Panc1 (cell line): ENCODE measurements at regions not wholly inside any gene's neighbourhood (a gene's known extent, or its start where the extent isn't known, plus 50 kb on each side); places are given as distances from the start of the nearest gene placed in this dataset.

ENCODE experiments used
- ATAC-seq: fragments of 200-7000 bp; cut with Tn5 transposase; 2 replicates; pipeline ENCODE4 v1.9.1; 2020; ENCODE audit warnings: mild to moderate bottlenecking, moderate library complexity
- BruUV-seq: library from RNA; stranded (reverse); fragments of 400-500 nt; replicated peaks from 2 replicates; lab custom pipeline; 2021; lab: Mats Ljungman, UMichigan
- CTCF ChIA-PET: fragments of 300-600 bp; sonication (Branson Sonifier 250); formaldehyde crosslinking; loops from one replicate; lab custom pipeline; 2022; ENCODE audit warnings: antibody characterized with exemption; lab: Charles Lee
- POLR2A ChIA-PET: fragments of 300-600 bp; sonication (Branson Sonifier 250); formaldehyde crosslinking; loops from one replicate; lab custom pipeline; 2022; ENCODE audit warnings: antibody characterized with exemption; lab: Charles Lee
- DNase-seq: peaks from one replicate; pipeline ENCODE4 v3.0.0-alpha.2; 2010; ENCODE audit warnings: low read depth, low spot score
- H3K27ac ChIP-seq: 2 replicates; pipeline ENCODE4 v1.5.1; 2011; ENCODE audit warnings: mild to moderate bottlenecking, low read length, inconsistent platforms
- H3K27me3 ChIP-seq: fragments of 200-500 bp; sonication (Bioruptor generic); 2 replicates; pipeline ENCODE4 v1.6.0; 2014; ENCODE audit warnings: low read length, inconsistent platforms; ENCODE audit not compliant: control insufficient read depth, insufficient read depth
- H3K36me3 ChIP-seq: fragments of 200-500 bp; sonication (Bioruptor generic); 2 replicates; pipeline ENCODE4 v1.5.1; 2014; ENCODE audit warnings: inconsistent platforms, mild to moderate bottlenecking, low read length, moderate library complexity; ENCODE audit not compliant: control insufficient read depth, insufficient read depth
- H3K4me1 ChIP-seq: 2 replicates; pipeline ENCODE4 v1.5.1; 2011; ENCODE audit warnings: inconsistent platforms, mild to moderate bottlenecking, low read length, moderate library complexity; ENCODE audit not compliant: control insufficient read depth, insufficient read depth
- H3K4me3 ChIP-seq, 2 experiments: 2 replicates each; pipeline ENCODE4 v1.5.1; 2011 to 2012; ENCODE audit warnings: low read depth in 2 of 2, low read length in 2 of 2, mild to moderate bottlenecking in 2 of 2, inconsistent platforms in 1 of 2, moderate library complexity in 1 of 2
- H3K9me3 ChIP-seq: fragments of 200-500 bp; sonication (Bioruptor generic); 2 replicates; pipeline ENCODE4 v1.5.1; 2014; ENCODE audit warnings: low read depth, mild to moderate bottlenecking, inconsistent platforms, low read length, moderate library complexity; ENCODE audit not compliant: control insufficient read depth, insufficient read depth
- POLR2AphosphoS5 ChIP-seq: IDR thresholded peaks from 2 replicates; pipeline ENCODE4 v1.6.1; 2012; ENCODE audit warnings: mild to moderate bottlenecking, low read depth, low read length, moderate library complexity
- SIN3A ChIP-seq: IDR thresholded peaks from 2 replicates; pipeline ENCODE4 v1.6.1; 2012; ENCODE audit warnings: low read depth, mild to moderate bottlenecking, low read length, moderate library complexity, borderline replicate concordance; ENCODE audit not compliant: insufficient read depth
- TCF7L2 ChIP-seq: IDR thresholded peaks from 2 replicates; pipeline ENCODE4 v1.6.1; 2011; ENCODE audit warnings: mild to moderate bottlenecking, low read depth, low read length, inconsistent platforms
- in situ Hi-C: cut with HindIII; loops from 2 replicates; pipeline ENCODE4 v1.10.0; 2016; ENCODE audit warnings: low sequenced_read_pairs, low pct_unique_long_range_greater_than_20kb
- intact Hi-C: fragments of 100-400 bp; cut with micrococcal nuclease; formaldehyde crosslinking; loops from one replicate; pipeline ENCODE4 v1.10.0; 2022; ENCODE audit not compliant: unreplicated experiment
- TF ChIP-seq, protein P1 (sequence below), 2 experiments: IDR thresholded peaks; 2 replicates each; pipeline ENCODE4 v1.6.1; 2011 to 2012; ENCODE audit warnings: low read depth in 2 of 2, control low read depth in 1 of 2, low read length in 1 of 2, mild to moderate bottlenecking in 1 of 2, moderate library complexity in 1 of 2; ENCODE audit not compliant: insufficient read depth in 1 of 2
- TF ChIP-seq, protein P2 (sequence below): fragments of 450-650 bp; IDR thresholded peaks from 2 replicates; pipeline ENCODE4 v1.5.1; 2017; ENCODE audit warnings: mild to moderate bottlenecking

DNA sequence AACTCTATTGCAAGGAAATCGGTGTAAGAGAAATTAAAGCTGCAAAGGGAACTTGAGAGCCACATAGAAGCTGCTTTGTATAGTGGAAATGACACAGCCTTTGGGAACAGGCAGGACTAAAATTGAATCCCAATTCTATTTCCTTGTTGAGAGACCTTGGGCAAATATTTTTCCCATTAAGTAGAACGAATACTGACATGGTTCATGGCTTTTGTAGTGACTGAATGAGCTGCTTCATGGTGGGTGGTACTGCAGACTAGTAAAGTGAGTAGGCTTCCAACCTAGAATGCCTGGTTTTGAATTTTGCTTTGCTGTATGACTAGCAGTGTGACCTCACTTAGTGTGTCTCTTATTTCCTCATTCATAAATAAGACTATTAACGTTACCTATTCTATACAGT, 182.2 kb upstream of the KCNIP4 start:
- no peaks in the 10 kb centered on the region for H3K27me3 ChIP-seq
- in situ Hi-C loops (no loop called here), intact Hi-C loops (no loop called here)
- TF ChIP-seq, protein P1, sequence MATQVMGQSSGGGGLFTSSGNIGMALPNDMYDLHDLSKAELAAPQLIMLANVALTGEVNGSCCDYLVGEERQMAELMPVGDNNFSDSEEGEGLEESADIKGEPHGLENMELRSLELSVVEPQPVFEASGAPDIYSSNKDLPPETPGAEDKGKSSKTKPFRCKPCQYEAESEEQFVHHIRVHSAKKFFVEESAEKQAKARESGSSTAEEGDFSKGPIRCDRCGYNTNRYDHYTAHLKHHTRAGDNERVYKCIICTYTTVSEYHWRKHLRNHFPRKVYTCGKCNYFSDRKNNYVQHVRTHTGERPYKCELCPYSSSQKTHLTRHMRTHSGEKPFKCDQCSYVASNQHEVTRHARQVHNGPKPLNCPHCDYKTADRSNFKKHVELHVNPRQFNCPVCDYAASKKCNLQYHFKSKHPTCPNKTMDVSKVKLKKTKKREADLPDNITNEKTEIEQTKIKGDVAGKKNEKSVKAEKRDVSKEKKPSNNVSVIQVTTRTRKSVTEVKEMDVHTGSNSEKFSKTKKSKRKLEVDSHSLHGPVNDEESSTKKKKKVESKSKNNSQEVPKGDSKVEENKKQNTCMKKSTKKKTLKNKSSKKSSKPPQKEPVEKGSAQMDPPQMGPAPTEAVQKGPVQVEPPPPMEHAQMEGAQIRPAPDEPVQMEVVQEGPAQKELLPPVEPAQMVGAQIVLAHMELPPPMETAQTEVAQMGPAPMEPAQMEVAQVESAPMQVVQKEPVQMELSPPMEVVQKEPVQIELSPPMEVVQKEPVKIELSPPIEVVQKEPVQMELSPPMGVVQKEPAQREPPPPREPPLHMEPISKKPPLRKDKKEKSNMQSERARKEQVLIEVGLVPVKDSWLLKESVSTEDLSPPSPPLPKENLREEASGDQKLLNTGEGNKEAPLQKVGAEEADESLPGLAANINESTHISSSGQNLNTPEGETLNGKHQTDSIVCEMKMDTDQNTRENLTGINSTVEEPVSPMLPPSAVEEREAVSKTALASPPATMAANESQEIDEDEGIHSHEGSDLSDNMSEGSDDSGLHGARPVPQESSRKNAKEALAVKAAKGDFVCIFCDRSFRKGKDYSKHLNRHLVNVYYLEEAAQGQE (IDR thresholded peaks at IDR 0.05; ENCODE audit: insufficient read depth in 1 of 2, low read depth in 2 of 2, low read length in 1 of 2) = no peak
- TF ChIP-seq POLR2AphosphoS5 (no peak), TCF7L2 (no peak), SIN3A (no peak)
- H3K9me3 ChIP-seq = no peaks in the 10 kb centered on the region
- H3K36me3 ChIP-seq = no peaks in the 10 kb centered on the region
- no peak overlapping the region for H3K27ac ChIP-seq
- no peaks in the 10 kb centered on the region for H3K4me1 ChIP-seq
- CTCF ChIA-PET = interaction anchor here (0.5 kb wide), 1 partner anchor 460 kb away, joined by 3 read pairs; no protein-coding TSS in a partner anchor
- POLR2A ChIA-PET = no interaction called here
- BruUV-seq = no TSS peak
- H3K4me3 ChIP-seq = no peak overlapping the region
- no peak for DNase-seq
- ATAC-seq = no peak

DNA sequence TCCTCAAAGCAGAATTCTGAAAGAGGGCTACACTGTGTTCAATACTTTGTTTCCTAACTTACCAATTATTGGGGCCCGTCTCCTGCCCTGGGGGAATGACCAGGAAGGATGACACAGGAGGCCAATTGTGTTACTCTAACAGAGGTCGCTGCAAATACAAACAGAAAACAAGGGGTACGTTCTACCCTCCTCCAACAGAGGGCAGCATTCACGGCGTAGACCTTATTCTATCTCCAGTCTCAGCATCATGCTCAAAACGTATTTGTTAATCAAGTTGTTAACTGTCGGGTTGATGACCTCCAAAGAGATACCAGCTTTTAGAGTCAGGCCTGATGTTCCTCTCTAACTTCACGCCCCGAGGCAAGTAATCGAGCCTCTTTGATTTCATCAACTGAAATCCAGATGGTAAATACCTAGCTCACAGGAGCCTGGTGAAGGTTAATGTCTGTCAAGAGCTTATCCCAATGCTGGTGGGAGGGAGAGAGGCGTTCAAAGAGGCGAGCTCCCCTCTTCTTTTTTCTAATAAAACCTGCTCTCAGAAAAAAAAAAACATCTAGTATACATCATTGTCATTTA, 181.0 kb upstream of the KCNIP4 start:
- no peak for ATAC-seq
- peak; percentile 10 for DNase-seq
- intact Hi-C loops (no loop called here), in situ Hi-C loops (no loop called here)
- no peak overlapping the region for H3K27ac ChIP-seq
- no peak overlapping the region for H3K4me3 ChIP-seq
- ChIA-PET POLR2A (no interaction called here), CTCF (interaction anchor here (0.7 kb wide), 1 partner anchor 260 kb away, joined by 5 read pairs; no protein-coding TSS in a partner anchor)
- no TSS peak for BruUV-seq
- no peaks in the 10 kb centered on the region for H3K4me1 ChIP-seq
- no peaks in the 10 kb centered on the region for H3K27me3 ChIP-seq
- H3K9me3 ChIP-seq = no peaks in the 10 kb centered on the region
- TF ChIP-seq, protein P1 (IDR thresholded peaks at IDR 0.05; ENCODE audit: insufficient read depth in 1 of 2, low read depth in 2 of 2, low read length in 1 of 2) = no peak
- TF ChIP-seq SIN3A (no peak), TCF7L2 (no peak), POLR2AphosphoS5 (no peak)
- TF ChIP-seq, protein P2, sequence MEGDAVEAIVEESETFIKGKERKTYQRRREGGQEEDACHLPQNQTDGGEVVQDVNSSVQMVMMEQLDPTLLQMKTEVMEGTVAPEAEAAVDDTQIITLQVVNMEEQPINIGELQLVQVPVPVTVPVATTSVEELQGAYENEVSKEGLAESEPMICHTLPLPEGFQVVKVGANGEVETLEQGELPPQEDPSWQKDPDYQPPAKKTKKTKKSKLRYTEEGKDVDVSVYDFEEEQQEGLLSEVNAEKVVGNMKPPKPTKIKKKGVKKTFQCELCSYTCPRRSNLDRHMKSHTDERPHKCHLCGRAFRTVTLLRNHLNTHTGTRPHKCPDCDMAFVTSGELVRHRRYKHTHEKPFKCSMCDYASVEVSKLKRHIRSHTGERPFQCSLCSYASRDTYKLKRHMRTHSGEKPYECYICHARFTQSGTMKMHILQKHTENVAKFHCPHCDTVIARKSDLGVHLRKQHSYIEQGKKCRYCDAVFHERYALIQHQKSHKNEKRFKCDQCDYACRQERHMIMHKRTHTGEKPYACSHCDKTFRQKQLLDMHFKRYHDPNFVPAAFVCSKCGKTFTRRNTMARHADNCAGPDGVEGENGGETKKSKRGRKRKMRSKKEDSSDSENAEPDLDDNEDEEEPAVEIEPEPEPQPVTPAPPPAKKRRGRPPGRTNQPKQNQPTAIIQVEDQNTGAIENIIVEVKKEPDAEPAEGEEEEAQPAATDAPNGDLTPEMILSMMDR = peak; percentile 59
- H3K36me3 ChIP-seq = no peaks in the 10 kb centered on the region
